GM18873 (cell line): ENCODE measurements at regions not wholly inside any gene's neighbourhood (a gene's known extent, or its start where the extent isn't known, plus 50 kb on each side); places are given as distances from the start of the nearest gene placed in this dataset.
"Not testable (repeated sequence)": the region's sequence is repeated elsewhere in the genome, so short reads cannot be mapped to it uniquely, and the experiment has no call there.

Source experiments
- ATAC-seq: cut with Tn5 transposase; IDR thresholded peaks from one replicate; pipeline ENCODE4 v1.9.1; 2021; ENCODE audit warnings: mild to moderate bottlenecking, moderate library complexity, moderate number of reproducible peaks; ENCODE audit not compliant: unreplicated experiment, low FRiP score

DNA sequence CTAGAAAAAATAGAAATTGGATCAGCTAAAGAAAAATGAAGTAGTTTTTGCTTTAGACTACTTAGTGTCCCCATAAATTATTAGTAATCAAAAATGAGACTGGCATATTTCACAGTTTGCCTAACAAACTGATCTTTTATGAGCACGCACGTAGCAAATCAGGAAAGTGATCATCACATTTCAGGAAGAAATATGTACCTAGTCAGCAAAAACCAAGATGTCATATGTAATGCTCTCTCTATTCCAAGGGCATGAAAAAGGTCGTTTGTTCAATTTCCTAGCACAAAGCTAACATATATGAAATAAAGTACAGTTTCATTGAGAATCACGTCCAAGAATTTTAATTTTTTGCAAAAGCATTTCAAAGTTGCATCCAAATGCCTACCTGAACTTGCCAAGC is 600.4 kb upstream of the CHAC2 start:
- ATAC-seq, result no peak

DNA sequence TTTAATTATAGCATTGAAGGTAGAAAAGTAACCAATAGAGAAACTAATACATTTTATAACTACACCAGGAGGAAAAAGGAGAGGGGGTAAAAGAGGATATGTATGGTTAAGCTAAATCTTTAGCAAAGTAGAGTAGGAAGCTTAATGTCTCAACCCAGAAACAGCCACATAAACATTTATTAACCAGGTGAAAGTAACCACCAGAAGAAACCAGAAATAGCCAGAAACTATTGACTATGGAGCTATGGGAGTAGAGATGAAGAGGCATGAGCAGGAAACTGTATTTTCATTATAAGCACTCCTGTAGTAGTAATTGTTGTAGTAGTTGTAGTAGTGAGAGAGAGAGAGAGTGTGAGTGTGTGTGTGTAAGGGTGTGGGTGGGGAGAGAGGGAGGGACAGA is 617.5 kb upstream of the CHAC2 start:
- no peak for ATAC-seq

DNA sequence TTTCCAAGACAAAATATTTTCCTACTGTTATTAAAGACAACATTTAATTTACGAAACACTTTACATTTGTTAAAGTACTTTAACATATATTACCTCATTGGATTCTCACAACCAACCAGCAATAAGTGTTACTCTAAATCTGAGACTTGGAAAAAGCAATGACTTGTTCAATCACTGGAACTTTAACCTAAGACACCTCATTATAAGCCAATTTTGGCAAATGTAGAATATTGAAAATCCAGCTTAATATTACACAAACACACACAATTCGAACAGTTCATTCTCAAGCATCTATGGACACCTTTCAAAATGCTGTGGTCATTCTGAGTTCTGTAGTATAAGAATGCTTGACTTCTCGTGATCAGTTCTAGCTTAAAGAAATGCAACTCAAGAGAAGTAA is 619.4 kb upstream of the CHAC2 start:
- ATAC-seq, result no peak

DNA sequence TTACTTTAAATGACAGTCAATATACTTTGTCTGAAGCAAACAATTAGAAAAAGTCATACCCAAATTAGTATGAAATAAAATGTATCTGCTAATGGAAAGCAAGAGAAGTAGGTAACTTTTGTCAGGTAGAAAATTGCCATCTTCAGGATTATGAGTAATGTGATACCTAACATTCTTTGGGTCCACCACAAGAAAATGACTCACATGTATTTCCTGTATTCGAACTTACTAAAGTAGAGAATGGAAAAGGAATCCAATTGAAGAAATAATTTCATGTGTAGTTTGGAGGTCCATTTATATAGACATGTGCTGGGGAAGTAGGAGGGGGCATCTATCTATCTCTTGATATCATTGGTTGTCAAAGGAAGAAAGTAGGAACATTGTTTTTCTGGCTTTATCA is 636.2 kb upstream of the CHAC2 start:
- no peak for ATAC-seq

DNA sequence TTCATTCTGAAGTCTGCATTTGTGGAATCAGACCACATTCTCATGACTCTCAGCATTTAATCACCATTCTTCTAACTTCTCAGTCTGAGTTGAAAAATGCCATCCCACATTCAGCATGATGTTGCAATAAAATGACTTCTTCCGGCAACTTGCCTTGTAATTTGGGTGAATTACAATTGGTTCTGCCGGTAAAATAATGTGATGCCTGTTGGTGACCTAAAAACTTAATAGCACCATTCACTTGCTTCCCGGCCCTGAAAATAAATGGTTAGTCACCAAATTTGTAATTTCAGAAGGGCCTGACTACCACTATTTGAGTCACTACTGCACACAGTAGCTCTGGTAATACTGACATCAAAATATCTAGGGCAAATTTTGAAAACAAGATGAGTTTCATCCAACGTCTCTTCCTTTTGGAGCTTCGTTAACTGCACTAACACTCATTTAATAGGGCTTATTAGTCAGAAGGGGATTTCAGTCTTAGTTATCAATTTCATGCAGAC is 637.1 kb upstream of the CHAC2 start:
- no peak for ATAC-seq

DNA sequence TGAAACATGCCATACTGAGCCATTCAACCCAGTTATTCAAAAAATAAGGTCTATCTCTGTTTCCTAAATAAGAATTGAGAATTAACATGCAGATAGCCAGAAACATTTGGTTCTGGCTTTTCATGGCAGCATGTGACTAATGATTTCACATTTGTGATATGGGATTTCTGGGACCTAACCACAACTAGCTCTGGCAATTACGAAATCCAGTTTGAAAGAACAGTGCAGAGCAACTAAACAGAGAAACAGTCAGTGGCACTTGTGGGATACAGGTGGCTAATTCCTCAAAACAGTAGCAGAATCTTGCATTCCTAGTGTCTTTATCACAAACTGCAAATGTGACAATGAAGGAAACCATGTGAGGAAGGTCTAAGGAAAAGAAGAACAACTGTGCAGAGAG is 637.8 kb upstream of the CHAC2 start:
- no peak for ATAC-seq

DNA sequence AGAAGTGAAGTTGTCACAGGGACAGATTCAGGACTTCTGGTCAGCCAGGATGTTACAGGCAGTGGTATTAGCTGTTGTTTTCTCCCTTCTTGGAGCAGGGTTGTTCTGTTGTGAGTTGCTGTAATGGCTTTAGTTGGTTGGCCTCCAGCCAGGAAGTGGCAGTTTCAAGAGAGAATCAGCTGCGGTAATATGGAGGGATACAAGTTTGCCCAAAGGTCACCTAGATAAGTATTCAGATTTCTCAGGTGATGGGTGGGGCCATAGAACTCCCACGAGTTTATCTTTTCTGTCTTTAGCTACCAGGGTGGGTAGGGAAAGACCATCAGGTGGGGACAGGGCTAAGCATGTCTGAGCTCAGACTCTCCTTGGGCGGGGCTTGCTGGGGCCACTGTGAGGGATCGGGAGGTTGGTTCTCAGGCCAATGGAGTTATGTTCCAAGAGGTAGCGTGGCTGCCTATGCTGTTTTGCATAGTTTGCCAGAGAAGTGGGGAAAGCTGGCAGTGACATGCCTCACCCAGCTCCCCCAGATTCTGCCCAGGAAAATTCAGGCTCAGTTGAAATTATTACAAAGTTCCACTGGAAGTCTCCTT is 640.4 kb upstream of the CHAC2 start:
- no peak for ATAC-seq

DNA sequence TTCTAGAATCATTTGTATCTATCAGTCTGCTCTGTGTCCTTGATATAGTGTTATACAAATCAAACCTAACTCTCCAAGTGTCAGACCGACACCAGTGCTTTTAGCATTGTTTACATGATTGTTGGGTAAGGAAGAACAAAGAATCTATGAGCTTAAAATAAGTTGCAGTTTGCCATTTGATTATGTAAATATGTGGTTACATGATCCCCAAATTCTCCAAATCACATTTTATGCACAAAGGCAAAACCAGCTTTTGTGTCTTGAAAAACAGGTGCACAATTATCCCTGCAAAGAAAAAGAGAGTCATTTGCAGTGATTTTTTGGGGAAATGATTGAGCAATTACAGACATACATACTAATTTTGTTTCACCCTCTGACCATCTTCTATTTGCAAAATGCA is 652.6 kb upstream of the CHAC2 start:
- no peak for ATAC-seq

DNA sequence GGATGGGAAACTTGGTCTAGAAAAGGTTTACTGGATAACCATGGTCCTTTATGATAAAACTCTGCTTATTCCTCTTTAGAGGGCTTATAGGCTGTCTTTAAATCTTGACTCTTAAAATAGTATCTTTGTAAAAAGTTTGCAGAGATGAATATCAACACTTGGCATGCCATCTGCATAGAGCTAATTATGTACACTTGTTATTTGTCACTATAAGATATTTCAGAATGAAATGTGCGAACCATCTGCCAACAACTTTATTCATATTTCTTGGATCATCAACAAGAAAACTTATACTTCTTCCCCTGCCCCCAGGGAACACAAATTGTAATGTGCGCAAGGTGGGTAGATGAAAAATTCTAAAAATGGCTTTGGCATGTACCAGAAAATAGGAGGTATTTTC is 653.0 kb upstream of the CHAC2 start:
- no peak for ATAC-seq

DNA sequence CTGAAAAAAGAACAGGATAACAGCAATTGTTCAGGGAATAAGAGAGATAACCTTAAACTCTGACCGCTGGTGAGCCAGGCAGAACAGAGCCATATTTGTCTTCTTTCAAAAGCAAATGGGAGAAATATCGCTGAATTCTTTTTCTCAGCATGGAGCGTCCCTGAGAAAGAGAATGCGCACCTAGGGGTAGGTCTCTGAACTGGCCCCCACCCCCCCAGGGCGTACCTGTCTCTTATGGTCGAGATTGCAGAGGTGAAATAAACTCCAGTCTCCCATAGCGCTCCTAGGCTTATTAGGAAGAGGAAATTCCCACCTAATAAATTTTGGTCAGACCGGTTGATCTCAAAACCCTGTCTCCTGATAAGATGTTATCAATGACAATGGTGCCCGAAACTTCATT is 655.2 kb upstream of the CHAC2 start:
- ATAC-seq, result not testable (repeated sequence)

DNA sequence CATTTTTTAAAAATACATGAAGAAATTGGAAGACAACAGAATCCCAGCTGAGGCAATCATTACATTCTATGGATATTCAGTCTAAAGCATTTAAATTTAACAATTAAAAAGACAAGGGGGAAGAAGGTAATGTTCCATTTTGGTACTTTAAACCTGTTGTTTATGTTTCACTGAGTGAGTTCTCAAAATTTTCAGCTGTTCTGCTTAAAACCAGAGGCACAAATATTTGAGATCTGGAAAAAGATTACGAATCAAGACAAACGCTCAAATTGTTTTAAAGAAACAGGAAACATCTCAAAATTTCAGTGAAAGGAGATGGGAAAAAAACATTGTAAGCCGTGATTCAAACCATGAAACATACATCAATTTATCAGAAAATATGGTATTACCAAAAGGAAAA is 656.2 kb upstream of the CHAC2 start:
- ATAC-seq, result no peak

DNA sequence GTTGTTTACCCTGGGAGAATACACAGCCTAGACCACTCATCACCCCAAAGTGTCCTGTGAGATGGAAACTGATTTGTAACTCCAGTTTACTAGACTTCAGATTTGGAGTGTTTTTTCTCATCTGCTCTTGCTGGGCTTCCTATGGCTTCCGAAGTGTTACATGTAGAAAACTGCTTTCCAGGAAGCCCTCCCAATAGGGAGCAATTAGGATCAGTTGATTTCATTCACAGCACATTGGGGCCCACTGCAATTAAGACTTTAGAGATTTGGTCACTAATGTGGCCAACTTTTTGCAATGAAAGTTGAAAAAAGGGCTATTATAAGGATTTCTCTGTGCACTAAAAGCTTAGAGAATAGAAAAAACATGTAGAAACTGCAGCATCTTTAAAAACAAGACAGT is 656.6 kb upstream of the CHAC2 start:
- no peak for ATAC-seq

DNA sequence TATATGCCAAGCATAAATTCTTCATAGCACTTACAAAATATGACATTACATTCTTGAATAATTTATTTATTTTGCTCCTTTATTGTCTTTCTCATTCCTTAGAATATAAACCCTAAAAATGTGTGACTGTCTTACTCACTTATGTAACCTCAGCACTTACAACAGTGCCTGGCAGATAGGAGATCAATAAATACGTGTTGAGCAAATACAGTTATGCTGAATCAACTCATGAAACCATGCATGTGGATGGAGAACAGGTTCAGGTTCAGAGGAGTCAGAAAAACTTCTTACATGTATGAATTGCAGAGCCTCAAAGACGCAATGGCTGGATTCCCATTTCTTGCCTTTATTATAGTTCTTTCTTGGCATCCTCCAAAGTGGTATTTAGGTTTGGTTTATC is 659.4 kb upstream of the CHAC2 start:
- ATAC-seq, result no peak

DNA sequence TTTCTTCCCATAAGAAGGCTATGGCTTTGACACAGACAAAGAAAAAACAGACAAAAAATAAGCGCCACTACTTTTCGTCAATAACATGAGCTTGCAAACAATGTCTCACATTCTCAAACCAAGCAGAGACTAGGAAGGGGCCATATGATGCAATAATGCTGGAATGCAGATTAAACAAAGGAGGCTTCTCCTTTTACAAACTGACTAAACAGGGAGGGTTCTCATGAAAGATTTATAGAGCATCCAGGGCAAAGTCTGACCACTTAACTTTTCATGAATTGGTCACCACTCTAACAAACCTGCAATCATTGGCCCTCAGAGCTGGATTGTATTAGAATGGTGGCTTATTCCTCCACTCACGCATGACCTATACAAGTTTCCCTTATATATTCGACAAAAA is 663.3 kb upstream of the CHAC2 start:
- no peak for ATAC-seq

DNA sequence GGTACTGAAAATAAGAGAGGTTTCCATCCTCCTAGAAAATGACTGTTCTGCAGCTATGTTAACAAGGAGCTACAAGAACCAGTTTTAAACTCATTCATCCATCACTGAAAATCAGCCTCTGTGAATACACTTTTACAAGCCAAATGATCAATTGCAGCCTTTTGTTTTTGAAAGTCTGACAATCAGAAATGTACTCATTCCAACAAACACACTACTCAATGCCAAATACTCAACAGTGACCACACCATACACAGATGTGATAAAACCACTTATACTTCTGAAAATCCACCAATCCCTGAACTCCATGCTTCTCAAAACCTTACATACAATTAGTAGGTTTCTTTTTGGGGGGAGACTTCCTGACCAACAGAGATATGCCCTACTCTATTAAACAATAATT is 663.9 kb upstream of the CHAC2 start:
- no peak for ATAC-seq

DNA sequence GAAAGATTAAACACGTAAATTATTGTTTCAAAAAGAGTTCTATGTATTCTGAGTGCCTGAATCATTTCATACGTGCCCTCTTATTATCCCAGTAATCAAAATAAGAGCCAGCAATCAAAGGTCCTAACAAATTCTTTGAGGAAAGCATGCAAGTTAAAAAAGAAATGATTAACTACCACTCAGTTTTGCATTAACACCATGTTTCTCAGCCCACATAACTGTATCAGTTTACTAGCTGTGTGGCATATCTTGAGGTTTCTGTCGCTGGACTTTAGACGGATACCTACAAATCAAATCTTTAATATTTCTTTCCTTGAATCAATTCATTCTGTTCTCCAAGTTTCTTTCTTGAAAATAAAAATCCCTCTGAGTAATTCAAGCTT is 668.9 kb upstream of the CHAC2 start:
- no peak for ATAC-seq

DNA sequence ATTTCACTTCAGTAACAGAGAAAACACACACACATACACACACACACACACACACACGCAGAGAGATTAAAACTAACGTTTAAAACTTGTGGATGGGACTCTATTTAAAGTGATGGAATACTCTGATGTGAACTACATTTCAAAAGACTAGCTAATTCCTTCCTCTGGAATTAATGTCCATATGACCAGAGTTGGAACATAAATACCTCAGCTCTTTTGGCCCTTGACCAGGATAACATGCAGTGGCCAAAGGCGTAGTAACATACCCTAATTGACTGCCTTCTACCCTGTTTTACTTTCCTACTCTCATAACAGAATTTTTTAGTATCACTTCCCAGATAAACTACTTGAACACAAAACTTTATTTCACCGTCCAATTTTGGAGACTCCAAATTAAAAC is 671.3 kb upstream of the CHAC2 start:
- no peak for ATAC-seq

DNA sequence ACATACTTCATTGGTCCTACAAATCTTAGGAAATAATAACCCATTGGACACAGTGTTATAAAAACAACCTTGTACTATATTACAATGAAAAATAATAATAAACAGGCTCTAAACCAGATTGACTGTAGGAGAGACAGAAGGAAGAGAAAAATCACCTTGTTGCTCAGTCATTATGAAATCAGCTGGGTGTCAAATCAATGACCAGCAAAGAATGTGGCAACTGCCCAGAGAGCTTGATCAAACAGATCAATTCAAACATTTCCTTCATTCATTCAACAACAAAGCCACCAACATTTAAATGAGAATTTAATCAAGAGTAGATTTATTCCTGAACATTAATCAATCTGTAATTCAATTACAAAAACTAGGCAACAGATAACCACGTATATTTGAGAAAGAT is 671.9 kb upstream of the CHAC2 start:
- ATAC-seq, result no peak

DNA sequence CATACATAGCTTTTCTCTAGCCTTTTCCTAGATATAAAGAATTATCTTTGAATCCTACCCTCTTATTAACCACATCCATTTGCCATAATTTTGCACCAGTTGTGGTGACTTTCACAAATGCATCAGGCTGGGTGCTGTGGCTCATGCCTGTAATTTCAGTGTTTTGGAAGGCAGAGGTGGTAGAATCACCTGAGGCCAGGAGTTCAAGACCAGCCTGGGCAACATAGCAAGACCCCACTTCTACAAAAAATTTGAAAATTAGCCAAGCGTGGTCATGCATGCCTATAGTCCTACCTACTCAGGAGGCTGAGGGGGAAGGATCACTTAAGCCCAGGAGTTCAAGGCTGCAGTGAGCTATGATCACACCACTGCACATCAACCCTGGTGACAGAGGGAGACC is 672.4 kb upstream of the CHAC2 start:
- no peak for ATAC-seq

DNA sequence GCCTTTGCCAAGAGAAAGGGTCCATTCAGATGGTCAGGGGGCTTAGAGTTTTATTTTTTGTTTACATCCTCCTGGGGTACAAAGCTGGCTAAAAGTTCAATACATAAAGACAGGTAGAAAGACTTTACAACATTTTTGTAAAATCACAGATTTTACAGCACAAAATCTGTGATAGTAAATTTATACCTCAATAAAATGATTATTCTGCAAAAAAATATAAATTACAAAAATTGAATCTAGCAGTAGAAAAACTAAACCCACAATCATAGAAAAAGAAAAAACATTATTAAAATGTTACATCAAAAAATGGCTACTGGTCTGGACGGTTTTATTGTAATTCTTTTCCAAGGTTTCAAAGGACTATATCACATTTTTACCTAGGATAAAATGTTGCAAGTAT is 674.2 kb upstream of the CHAC2 start:
- no peak for ATAC-seq

DNA sequence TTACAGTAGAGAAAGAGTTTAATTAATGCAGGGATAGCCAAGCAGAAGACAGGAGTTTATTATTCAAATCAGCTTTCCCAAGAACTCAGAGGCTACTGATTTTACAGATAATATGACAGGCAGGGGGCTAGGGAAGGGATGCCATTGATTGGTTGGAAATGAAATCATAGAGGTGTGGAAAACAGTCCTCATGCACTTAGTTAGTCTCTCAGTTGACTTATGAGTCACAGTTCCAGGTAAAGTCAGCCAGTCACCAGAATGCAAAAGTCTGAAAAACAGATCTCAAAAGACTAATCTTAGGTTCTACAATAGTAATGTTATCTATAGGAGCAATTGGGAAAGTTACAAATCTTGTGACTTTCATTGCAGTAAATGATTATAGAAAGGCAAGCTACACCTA is 676.4 kb upstream of the CHAC2 start:
- no peak for ATAC-seq

DNA sequence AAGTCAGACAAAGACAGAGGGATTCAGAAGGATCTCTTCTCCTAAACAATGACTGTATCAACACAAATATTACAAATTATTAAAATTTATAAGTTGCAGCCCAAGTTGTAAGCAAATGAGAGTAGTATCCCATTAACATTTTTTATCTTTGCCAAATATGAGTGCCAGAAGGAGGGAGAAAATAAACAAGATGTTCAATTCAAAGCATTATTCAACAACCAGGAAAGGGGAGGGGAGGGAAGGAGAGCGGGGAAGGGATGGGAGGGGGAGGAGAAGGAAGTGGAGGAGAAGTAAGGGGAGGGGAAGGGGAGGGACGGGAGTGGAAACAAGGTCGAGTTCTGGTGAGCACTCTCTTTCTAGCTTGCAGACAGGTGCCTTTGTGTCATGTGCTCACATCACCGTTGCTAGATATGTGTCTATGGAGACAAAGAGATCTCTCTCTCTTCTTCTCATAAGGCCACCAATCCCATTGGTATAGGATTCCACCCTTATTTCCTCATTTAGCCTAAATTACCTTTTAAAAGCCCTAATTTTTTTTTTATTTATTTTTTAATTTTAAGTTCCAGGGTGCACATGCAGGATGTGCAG is 679.6 kb upstream of the CHAC2 start:
- no peak for ATAC-seq
